ENCODE measurements at regions not wholly inside any gene's neighbourhood (a gene's known extent, or its start where the extent isn't known, plus 50 kb on each side); places are given as distances from the start of the nearest gene placed in this dataset.

DNA sequence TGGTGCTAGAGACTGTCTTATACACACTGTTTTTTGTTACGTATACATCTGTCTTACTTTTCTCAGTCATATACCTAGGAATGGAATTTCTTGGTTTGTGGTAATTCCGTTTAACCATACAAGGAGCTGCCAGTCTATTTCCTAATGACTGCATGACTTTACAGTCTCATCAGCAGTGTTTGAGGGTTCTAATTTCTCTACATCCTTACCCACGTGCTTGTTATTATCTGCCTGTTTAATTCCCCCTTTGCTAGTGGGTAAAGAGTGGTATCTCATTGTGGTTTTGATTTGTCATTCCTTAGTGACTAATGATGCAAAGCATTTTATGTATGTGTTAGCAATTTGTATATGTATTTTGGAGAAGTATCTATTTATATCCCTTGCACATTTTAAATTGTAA lies 1008.0 kb downstream of the FAM181B start:
- Histone ChIP-seq H3K79me2 (ENCODE audit: insufficient read depth, low read length) (no peaks in the 10 kb centered on the region), H4K20me1 (ENCODE audit: insufficient read depth, low read length) (no peaks in the 10 kb centered on the region), H2AFZ (ENCODE audit: low read length) (no peak overlapping the region), H3K4me1 (ENCODE audit: insufficient read depth, low read length) (no peaks in the 10 kb centered on the region), H3K27me3 (ENCODE audit: control insufficient read depth in 1 of 2, insufficient read depth in 2 of 2, low read length in 2 of 2) (no peaks in the 10 kb centered on the region), H3K9ac (ENCODE audit: insufficient read depth, low read depth, low read length) (no peak overlapping the region), H3K36me3 (replicated peaks in 1 of 2; ENCODE audit: control insufficient read depth in 1 of 2, insufficient read depth in 2 of 2, low read length in 2 of 2) (no peaks in the 10 kb centered on the region), H3K4me3 (replicated peaks in 1 of 3; ENCODE audit: insufficient read depth in 1 of 3, low read depth in 2 of 3, low read length in 3 of 3) (no peak overlapping the region), H3K4me2 (ENCODE audit: low read depth, low read length) (no peak overlapping the region), H3K9me3 (ENCODE audit: low read length) (peaks cover 15% of the 10 kb centered on the region), H3K27ac (ENCODE audit: extremely low read length, insufficient read depth, low read length) (no peak overlapping the region)
- in situ Hi-C loops (cut with HindIII; ENCODE audit: extremely low pct_ligation_motif_present, low pct_unique_long_range_greater_than_20kb) = no loop called here
- intact Hi-C loops (cut with micrococcal nuclease; ENCODE audit: unreplicated experiment) = no loop called here
- BruUV-seq (replicated peaks) = no TSS peak
- no peak for FAIRE-seq
- ATAC-seq = no peak
- TF ChIP-seq ZNF792 (CRISPR knock-in tag; IDR thresholded peaks at IDR 0.05) (no peak), ZNF674 (CRISPR knock-in tag; IDR thresholded peaks at IDR 0.05; ENCODE audit: low read depth) (no peak), CENPX (CRISPR knock-in tag; IDR thresholded peaks at IDR 0.05) (no peak), CBFB (CRISPR knock-in tag; IDR thresholded peaks at IDR 0.05) (no peak), ZNF317 (CRISPR knock-in tag; IDR thresholded peaks at IDR 0.05) (no peak), ZNF567 (CRISPR knock-in tag; IDR thresholded peaks at IDR 0.05; ENCODE audit: borderline replicate concordance) (no peak), ATF1 (CRISPR knock-in tag; IDR thresholded peaks at IDR 0.05) (no peak), IKZF1 (IDR thresholded peaks at IDR 0.05) (no peak), HOXA9 (CRISPR knock-in tag; IDR thresholded peaks at IDR 0.05; ENCODE audit: borderline replicate concordance) (no peak)
- TF ChIP-seq, protein P1, sequence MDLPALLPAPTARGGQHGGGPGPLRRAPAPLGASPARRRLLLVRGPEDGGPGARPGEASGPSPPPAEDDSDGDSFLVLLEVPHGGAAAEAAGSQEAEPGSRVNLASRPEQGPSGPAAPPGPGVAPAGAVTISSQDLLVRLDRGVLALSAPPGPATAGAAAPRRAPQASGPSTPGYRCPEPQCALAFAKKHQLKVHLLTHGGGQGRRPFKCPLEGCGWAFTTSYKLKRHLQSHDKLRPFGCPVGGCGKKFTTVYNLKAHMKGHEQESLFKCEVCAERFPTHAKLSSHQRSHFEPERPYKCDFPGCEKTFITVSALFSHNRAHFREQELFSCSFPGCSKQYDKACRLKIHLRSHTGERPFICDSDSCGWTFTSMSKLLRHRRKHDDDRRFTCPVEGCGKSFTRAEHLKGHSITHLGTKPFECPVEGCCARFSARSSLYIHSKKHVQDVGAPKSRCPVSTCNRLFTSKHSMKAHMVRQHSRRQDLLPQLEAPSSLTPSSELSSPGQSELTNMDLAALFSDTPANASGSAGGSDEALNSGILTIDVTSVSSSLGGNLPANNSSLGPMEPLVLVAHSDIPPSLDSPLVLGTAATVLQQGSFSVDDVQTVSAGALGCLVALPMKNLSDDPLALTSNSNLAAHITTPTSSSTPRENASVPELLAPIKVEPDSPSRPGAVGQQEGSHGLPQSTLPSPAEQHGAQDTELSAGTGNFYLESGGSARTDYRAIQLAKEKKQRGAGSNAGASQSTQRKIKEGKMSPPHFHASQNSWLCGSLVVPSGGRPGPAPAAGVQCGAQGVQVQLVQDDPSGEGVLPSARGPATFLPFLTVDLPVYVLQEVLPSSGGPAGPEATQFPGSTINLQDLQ (CRISPR knock-in tag; IDR thresholded peaks at IDR 0.05) = no peak
- DNase-seq (ENCODE audit: low spot score) = no peak
- 10% methylated on average over 3 of the region's 3 CpGs for WGBS (ENCODE audit: low lambda C conversion rate)
- POLR2A ChIA-PET = no interaction called here
- CTCF ChIA-PET (ENCODE audit: low intra/inter-chr PET ratio, low total read pairs) = interaction anchor here (0.6 kb wide), 1 partner anchor 130 kb away, joined by 3 read pairs; no protein-coding TSS in a partner anchor
